Adrenal gland (tissue), 5 donors: ENCODE measurements at regions not wholly inside any gene's neighbourhood (a gene's known extent, or its start where the extent isn't known, plus 50 kb on each side); places are given as distances from the start of the nearest gene placed in this dataset.

Experiments used
- POLR2A ChIP-seq, 2 donors: fragments of 450-650 bp; IDR thresholded peaks; one replicate each; pipeline ENCODE4 v1.6.1; 2017; ENCODE audit warnings: antibody characterized with exemption in 2 of 2, mild to moderate bottlenecking in 2 of 2, moderate library complexity in 1 of 2
- TF ChIP-seq, protein P1 (sequence below), 6 experiments: fragments of 450-650 bp in 4 of 6; fragments of 200-600 bp in 2 of 6; sonication (generic) in 1 of 6; IDR thresholded peaks; 1 replicate in 5 of 6; 2 replicates in 1 of 6; pipeline versions ENCODE4 v1.5.1 to v1.8.0; 2016 to 2021; ENCODE audit warnings: antibody characterized with exemption in 6 of 6, mild to moderate bottlenecking in 2 of 6, moderate library complexity in 1 of 6
- donor health status: DM: no; HTN: no; CAD: no.

GRCh38 chr10:131533846-131534526 lies 222.5 kb upstream of the TCERG1L start:
- TF ChIP-seq, protein P1, sequence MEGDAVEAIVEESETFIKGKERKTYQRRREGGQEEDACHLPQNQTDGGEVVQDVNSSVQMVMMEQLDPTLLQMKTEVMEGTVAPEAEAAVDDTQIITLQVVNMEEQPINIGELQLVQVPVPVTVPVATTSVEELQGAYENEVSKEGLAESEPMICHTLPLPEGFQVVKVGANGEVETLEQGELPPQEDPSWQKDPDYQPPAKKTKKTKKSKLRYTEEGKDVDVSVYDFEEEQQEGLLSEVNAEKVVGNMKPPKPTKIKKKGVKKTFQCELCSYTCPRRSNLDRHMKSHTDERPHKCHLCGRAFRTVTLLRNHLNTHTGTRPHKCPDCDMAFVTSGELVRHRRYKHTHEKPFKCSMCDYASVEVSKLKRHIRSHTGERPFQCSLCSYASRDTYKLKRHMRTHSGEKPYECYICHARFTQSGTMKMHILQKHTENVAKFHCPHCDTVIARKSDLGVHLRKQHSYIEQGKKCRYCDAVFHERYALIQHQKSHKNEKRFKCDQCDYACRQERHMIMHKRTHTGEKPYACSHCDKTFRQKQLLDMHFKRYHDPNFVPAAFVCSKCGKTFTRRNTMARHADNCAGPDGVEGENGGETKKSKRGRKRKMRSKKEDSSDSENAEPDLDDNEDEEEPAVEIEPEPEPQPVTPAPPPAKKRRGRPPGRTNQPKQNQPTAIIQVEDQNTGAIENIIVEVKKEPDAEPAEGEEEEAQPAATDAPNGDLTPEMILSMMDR (IDR thresholded peaks at IDR 0.05), result no peak
- TF ChIP-seq POLR2A (IDR thresholded peaks at IDR 0.05), result no peak
